Right ventricle myocardium inferior (tissue), 1 donor: ENCODE measurements at regions not wholly inside any gene's neighbourhood (a gene's known extent, or its start where the extent isn't known, plus 50 kb on each side); places are given as distances from the start of the nearest gene placed in this dataset.

ENCODE experiments used
- ATAC-seq: fragments of 200-7000 bp; cut with Tn5 transposase; one replicate; pipeline ENCODE4 v1.9.1; 2020; ENCODE audit warnings: mild to moderate bottlenecking, moderate library complexity
- DNase-seq: peaks from one replicate; pipeline ENCODE4 v3.0.0; 2021; ENCODE audit errors: missing footprints
- intact Hi-C: fragments of 100-400 bp; cut with DNase I; formaldehyde crosslinking; loops from one replicate; pipeline ENCODE4 v1.11.0; 2022
- donor health status: DM: no; HTN: yes; CAD: no; lungs with severe emphysema.

DNA sequence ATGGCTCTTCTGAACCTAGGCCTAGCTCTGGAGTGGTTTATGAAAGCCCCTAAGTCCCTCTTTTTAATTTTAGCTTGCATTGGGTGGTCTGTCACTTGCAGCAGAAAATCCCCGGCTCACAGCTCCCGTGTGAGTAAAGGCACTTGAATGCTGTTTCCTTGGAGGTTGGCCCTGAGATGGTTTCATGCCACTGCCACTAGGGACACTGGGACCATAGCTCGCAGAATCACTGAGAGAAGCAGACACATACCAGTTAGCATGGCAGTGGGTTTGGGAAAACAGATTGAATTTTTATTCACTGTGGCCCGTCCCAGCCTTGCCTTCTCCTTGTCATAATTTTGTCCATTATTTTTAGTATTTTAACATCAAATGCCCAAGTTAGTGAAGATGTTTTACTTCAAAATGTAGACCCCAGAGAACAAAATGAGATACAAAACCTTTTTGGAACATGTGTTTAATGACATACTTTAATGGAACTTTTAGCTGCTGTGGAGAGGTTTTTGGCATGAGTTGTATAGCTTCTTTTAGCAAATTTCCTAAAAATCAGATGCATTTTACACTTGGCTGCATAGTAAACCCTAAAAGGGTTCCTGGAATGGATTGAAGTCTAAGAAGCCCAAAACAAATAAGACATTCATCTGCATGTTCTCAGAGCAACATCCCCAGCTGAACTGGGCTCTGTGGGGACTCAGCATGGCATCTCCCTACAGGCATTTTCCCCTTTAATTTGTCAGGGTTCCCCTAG is 259.7 kb upstream of the PITRM1 start:
- intact Hi-C loops: no loop called here
- no peak for ATAC-seq
- no peak for DNase-seq

DNA sequence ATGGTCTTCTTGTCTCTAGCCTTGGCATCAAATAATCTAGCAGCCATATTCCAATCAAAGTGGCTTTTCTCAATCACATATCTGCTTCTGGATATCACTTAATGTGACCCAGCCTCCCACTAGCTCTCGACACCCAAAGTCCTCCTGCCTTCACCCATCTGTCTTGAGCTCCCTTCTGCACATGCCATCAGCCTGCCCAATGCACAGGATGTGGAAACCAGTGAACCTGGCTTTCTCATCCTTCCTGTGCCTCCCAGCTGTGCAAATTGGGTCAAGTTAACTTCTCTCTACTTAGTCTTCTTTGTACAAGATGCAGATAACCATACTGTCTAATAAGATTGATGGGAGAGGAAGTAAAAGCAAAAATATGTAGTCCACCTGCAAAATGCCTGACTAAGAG is 257.9 kb upstream of the PITRM1 start:
- ATAC-seq (no peak), DNase-seq (no peak)
- intact Hi-C loops: no loop called here

DNA sequence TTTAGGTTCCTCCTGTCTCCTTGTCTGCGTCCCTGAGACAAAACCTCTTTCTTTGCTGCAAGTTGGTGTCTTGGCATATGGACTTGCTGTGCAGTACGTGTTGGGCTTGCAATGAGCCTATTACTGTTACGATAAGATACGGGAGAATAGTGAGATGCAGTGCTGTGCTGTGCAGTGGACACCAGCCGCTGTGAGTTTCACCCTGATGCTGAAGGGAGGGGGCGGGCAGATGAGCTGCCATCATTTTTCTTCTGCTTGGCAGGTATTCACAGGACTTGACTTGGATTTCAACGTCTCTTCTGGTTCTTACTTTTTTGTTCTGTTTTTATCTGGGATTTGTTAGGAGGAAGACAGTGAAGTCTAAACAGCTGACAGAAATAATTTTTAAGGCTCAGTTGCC is 257.1 kb upstream of the PITRM1 start:
- no peak for DNase-seq
- intact Hi-C loops: no loop called here
- no peak for ATAC-seq

DNA sequence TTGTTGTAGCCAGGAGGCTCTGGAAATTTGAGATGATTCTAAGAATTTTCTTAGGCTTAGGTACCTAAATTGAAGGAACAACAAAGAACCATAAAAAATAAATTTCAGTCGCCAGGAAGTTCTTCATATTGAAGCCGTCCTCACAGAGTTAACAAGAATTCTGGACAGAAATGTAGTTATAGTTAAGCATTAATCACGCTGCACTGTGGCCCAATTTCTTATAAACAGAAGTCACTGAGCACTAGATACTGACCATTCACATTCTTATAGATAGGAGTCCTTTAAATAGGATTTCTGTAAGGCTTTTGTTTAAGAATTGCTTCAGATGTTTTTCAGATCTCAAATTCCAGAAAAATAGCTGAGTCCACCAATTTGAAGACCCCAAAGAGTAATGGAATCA is 256.2 kb upstream of the PITRM1 start:
- intact Hi-C loops: no loop called here
- DNase-seq: no peak

DNA sequence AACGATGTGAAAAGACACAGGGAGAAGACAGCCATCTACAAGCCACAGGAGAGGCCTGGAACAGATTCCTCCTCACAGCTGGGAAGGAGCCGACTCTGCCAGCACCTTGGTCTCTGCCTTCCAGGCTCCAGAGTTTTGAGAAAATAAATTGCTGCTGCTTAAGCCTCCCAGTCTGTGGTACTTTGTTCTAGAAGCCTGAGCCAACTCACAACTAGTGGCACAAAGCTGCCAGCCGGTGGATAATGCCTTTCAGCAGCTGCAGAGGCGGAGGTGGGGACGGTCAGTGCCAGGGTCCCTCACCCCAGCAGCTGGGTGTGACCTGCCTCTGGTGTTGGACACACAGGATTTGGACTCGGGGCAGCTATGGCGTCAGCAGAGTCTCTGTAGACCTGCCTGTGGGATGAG is 255.4 kb upstream of the PITRM1 start:
- ATAC-seq: peak; percentile 80
- DNase-seq: peak; percentile 61
- intact Hi-C loops: no loop called here

More for the DNA sequence above, 256.2 kb upstream of the PITRM1 start:
- ATAC-seq: no peak

DNA sequence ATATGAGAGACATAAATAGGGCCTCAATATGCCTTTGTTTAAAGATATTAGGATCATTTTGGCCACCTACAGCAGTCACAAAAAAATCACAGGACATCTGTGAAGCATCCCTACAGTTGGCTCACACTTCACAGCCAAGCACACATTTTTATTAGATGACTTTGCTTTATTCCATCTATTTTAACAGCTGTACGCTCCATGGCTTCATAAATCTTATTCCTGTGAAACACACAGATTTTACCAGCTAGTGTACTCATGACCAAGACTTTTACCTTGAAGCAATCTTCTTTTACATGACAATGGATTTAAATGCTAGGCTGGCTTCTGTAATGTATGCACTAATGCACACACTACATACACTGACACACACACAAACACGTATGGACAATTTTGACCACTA is 254.8 kb upstream of the PITRM1 start:
- DNase-seq: no peak
- intact Hi-C loops: no loop called here
- ATAC-seq: no peak

DNA sequence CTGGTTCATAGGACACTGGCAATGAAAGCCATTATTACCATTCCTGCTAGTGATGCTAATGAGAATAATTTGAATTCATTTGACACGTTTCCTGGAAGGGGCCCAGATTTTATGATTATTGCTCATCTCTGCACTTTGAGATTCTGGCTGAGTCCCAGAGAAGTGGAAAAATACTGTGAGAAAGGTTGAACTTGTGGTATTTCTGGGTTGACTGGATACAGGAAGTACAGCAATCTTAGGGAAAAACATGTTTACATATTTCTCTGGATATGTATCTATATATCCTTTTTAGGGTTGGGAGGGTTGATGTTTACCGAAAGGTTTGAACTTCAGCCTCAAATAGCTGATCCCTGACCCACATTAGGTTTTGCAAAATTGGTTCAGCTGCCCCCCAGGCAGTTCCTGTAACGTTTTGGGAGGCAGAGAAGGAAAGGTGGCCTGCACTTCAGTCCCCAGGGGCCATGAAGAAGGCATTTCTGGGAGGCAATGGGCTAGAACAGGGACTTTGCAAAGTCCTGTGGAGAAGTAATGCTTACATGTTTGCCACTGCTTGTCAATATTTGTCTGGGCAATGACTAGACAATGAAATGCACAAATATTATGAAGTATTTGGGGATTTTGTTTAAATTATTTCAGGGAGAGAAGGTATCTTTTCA is 253.7 kb upstream of the PITRM1 start:
- intact Hi-C loops: no loop called here
- DNase-seq (no peak), ATAC-seq (no peak)

DNA sequence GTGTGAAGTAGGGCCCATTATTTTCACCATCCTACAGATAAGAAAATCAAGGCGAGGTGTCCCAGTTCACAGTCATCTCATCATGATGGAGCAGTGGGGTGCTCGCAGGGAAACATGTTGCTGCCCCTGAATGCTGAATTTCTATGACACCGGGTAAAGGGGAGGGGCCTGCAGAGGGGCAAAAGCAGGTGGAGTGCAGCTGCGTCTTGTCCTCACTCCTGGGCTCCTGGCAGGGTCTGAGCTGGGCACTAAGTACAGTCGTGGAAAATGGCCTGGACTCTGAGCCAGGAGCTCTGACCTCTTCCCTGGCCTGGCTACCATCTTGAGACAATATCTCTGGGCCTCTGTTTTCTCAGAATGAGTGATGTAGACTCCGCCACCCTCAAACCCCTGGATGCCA is 253.1 kb upstream of the PITRM1 start:
- no peak for ATAC-seq

DNA sequence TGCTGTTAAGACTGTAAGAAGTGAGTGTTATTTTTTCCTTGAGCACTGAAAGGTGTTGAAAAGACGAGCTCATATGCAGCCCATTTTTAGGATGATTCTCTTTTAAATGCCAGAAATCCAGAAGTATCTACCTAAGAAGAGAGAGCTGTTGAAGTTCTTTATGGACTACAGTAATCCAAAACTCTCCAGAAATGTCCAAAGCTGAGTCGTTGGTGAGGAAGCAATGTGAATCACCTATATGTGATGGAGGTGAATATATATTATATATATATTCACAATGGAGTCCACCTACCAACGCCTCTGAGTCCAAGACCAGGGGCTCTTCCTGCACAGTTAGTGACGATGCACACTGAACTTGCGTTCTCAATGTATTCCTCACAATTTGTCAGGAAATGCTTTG is 252.7 kb upstream of the PITRM1 start:
- no peak for ATAC-seq
- no peak for DNase-seq
- intact Hi-C loops: no loop called here

More for the DNA sequence above, 253.1 kb upstream of the PITRM1 start:
- DNase-seq: no peak
- intact Hi-C loops: no loop called here

DNA sequence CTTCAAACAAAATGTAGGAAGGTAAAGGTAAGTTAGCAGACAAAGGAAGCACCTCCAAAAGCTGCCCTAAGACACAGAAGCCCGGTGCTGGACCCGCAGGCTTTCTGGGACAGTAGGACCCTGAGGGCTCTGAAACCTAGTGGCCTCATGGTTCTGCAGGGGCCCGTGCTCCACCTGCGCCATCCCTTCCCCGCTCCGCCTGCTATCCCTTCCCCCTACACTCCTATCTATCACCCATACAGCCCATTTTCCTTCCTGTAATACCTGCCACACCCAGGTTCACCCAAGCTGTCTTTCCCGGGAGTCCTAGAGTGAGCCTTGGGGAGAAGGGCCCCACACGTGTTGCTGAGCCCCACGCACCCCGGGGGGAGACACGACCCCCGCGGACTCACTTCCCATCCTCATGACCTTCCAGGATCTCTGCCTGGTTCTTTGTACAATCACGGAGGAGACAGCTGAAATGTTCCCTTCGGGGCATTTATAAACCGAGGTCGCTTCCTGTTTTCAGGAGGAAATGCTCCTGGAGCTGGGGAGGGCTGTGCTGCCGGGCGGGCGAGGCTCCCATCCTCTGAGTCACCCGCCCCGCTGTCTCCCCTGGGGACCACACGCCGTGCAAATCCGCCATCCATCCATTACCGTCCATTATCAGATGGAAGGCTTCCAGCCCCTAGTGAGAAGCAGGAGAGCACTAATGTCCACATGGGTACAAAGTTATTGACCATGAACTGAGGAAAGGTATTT is 251.7 kb upstream of the PITRM1 start:
- intact Hi-C loops: no loop called here
- DNase-seq (no peak), ATAC-seq (peak; percentile 61)

DNA sequence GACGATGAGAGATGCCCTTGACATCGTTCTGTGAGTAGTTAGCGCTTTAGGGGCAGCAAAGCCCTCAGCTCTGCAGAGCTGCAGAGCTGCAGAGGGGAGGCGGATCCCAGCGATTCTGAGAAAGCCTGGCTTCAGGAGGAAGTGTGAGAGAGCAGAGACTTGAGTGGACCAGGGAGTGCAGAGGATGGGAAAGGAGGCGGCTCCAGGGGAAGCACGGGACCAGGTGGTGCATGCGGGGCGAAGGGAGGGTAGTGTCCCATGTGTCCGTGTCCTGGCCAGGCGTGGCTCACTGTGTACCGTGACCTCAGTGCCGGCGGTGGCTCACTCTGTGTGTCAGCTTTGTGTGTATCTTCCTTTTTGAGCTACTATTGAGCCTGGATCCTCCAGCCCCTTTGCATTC is 250.8 kb upstream of the PITRM1 start:
- DNase-seq: no peak
- intact Hi-C loops: no loop called here
- ATAC-seq: no peak

DNA sequence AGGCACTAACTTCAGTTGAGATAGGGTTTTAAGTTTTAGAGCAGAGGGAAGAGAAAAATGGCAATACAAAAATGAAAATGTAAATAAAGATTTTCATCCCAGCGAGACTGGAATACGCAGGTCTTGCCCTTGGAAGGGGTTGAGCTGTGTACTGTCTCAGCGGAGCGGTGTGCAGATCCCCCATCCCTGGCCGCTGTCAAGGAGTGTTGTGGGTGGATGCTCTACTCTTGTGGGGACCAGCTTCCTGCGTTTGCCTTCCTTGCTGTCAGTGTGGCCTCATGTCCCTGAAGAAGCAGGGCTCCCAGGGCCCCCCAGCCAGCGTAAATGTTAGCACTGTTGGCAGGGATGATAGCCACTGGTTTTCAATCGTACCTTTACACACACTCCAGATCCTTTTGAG is 249.7 kb upstream of the PITRM1 start:
- DNase-seq: no peak

DNA sequence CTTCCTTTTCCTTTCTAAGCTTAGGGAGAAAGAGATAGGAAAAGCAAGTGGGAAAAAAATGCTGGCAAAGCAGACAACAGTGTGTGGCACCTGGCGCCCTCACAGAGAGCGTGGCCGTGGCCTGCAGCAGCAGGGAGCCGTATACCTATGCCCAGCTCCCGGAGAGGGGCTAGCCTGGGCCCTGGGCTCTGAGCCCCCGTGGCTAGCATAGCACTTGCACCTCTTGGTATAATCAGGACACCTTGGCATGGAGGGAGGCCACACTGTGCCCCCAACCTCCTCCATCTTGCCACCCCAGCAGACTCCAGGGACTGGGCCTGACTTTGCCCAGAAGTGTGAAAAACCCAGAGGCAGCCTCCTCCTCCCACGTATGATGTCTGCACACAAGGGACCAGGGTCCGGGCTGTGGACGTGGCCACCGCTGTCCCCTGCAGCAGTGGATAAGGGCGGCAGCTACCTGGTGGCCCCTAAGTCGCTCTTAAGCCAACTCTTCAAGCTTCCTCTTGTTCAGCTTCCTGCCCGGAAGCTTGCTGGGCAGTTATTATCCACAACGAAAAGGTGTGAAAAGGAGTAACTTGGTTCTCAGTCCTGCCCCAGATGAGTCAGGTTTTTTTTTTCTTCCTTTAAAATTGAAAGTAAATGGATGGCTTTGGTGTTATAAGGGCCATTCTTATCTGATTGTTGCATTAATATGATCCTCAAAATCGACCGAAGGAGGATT is 249.1 kb upstream of the PITRM1 start:
- DNase-seq (no peak), ATAC-seq (no peak)
- intact Hi-C loops: no loop called here

More for the DNA sequence above, 249.7 kb upstream of the PITRM1 start:
- ATAC-seq: no peak
- intact Hi-C loops: no loop called here

DNA sequence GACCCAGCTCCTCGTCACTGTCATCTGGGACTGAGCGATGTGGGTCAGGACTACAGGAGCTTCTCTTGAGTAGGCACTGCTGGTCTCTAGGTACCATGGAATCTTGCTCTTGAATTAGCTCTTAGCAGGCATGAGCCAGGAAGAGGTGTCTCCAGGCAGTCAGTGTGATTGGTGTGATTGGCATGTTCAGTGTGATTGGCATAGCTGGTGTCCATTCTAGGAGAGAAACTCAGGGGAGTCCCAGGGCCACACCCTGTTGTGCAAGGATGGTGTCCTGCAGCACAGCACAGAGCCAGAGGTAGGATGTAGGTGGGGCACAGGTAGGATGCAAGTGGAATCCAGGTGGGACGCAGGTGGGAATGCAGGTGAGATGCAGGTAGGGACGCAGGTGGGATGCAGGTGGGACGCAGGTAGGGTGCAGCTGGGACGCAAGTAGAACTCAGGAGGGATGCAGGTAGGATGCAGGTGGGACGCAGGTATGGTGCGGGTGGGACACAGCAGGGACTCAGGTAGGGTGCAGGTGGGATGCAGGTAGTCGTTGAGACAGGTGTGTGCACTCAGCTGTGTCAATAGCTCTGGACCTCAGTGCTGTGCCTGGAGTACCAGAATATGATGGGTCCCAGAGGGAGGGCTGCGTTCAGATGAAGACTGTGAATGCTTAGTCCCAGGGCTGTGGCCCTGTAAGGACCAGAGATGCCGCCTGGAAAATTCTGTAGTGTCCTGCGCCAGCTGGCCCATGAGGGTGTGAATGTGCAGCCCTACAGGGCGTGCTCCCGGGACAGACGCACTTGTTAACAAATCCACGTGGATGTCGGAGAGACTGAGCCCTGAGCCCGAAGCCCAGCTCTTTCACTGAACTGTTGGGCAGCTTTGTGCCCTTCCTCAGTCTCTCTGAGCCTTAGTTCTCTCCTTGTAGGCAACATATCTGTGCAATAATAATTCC is 248.2 kb upstream of the PITRM1 start:
- intact Hi-C loops: no loop called here

DNA sequence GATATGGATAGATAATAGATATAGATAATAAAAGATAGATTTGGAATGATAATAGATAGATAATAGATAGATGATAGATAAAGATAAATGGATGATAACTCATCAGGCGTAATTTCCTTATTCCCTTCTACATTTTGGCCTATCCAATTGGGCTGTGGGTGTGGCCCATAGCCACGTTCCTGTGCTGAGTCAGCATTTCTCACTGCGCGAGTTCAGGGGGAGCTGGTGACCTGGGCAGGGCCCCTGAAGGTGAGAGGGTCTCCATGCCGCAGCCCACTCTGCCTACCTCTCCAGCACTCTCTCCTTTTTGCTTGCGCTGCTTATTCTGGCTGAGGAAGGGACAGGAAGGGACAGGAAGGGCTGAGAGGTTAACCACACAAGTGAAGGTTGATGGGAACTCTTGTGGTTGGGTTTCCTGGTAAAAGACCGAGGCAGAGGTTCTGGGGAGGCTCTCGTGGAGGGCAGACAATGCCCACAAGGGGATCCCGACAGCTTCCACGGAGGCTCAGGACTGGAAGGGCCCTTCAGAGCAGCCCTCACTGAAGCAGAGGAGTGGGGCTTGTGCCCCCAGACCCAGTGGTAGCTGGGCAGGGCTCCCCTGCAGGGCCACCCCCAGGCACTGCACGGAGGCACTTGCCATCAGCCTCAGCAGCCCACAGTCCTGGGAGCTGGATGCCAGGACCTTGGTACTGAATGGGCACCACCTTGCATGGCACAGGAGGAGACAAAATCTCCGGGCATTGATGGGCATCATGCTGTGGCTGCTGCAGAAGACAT is 247.3 kb upstream of the PITRM1 start:
- DNase-seq (no peak), ATAC-seq (no peak)
- intact Hi-C loops: no loop called here

More for the DNA sequence above, 248.2 kb upstream of the PITRM1 start:
- ATAC-seq (no peak), DNase-seq (no peak)

DNA sequence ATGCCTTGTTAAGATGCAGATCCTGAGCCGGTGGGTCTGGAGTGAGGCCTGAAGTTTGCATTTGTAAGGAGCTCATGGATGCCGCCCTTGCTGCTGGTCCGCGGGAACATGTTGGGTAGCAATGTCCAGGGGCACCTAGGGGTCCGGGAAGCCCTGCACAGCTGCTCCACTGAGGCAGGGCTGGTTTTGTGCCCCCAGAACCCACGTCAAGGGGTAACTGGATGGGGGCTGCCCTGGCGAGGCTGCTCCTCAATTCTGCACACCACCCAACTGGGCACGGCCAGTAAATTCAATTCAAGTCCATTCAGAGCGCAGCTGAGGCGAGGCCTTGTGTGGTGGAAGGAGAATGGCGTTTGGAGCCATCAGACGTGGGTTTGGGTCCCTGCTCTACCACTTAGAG is 246.3 kb upstream of the PITRM1 start:
- intact Hi-C loops: no loop called here
- DNase-seq (peak; percentile 48), ATAC-seq (no peak)

DNA sequence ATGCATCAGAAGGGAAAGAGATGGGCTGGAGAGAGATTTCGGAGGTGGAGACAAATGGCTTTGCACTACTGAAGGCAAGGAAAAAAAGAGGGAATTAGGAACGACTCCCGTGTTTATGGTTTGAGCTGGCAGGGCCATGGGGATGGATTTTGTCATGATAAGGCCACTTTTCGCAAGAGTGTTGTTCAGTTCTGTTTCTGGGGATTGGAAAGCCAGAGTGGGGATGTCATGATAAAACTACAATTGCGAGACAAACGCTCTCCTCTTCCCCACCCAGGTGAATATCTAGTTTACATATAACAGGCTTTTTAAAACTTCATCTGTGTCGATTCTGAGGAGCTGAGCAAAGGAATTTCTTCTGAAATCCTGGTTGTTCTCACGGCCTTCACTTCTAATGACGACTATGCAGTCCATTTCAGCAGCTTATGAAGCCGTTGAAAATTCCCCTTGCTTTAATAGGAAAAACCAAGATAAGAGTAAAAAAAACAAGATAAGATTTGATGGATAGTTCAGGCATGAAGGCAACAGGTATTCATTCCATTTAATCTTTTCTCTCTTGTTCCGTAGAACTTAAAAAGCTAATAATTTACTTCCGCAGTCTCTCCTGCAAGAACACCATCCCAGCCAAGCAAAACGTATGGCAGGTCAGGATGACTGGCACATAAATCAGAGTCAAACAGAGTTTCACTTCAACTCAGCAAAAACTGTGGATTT is 245.6 kb upstream of the PITRM1 start:
- intact Hi-C loops: no loop called here
- DNase-seq: no peak
- ATAC-seq: no peak
